Stimulated activated CD4-positive, alpha-beta T cell treated with anti-CD3 and anti-CD28 coated beads, Interleukin-1b, Interleukin-23, amount 100 ng/mL, for 4 hours (primary cell): ENCODE measurements at regions not wholly inside any gene's neighbourhood (a gene's known extent, or its start where the extent isn't known, plus 50 kb on each side); places are given as distances from the start of the nearest gene placed in this dataset.
"Not testable (repeated sequence)": the region's sequence is repeated elsewhere in the genome, so short reads cannot be mapped to it uniquely, and the experiment has no call there.

Source experiments
- DNase-seq, 2 donors: peaks; one replicate each; pipeline ENCODE4 v3.0.0-alpha.2; 2020; ENCODE audit warnings: low read depth in 2 of 2

GRCh38 chr2:35347561-35347960 is 1008.0 kb upstream of the CRIM1 start:
- no peak for DNase-seq

GRCh38 chr2:35343135-35343534 is 1012.4 kb upstream of the CRIM1 start:
- no peak for DNase-seq

GRCh38 chr2:35339211-35339610 is 1016.4 kb upstream of the CRIM1 start:
- DNase-seq, result no peak

- no peak for DNase-seq
Observed at GRCh38 chr2:35337922-35338321, 1017.7 kb upstream of the CRIM1 start.

GRCh38 chr2:35314049-35314448 is 1041.5 kb upstream of the CRIM1 start:
- DNase-seq, result no peak

- DNase-seq, result no peak
Observed at GRCh38 chr2:35301369-35301768, 1054.2 kb upstream of the CRIM1 start.

- DNase-seq, result no peak
Observed at GRCh38 chr2:35298493-35298892, 1057.1 kb upstream of the CRIM1 start.

GRCh38 chr2:35297403-35297802 is 1058.2 kb upstream of the CRIM1 start:
- no peak for DNase-seq

GRCh38 chr2:35294636-35295263 is 1060.8 kb upstream of the CRIM1 start:
- DNase-seq, result no peak

GRCh38 chr2:35293261-35293660 is 1062.3 kb upstream of the CRIM1 start:
- DNase-seq, result no peak

GRCh38 chr2:35292199-35292598 is 1063.4 kb upstream of the CRIM1 start:
- no peak for DNase-seq

GRCh38 chr2:35281702-35282101 is 1073.9 kb upstream of the CRIM1 start:
- no peak for DNase-seq

GRCh38 chr2:35255826-35256225 is 1099.8 kb upstream of the CRIM1 start:
- DNase-seq, result no peak

- no peak for DNase-seq
Observed at GRCh38 chr2:35251156-35251555, 1104.4 kb upstream of the CRIM1 start.

GRCh38 chr2:35246702-35247101 is 1108.9 kb upstream of the CRIM1 start:
- no peak for DNase-seq

- no peak for DNase-seq
Observed at GRCh38 chr2:35228584-35228983, 1127.0 kb upstream of the CRIM1 start.

GRCh38 chr2:35220461-35220860 is 1135.1 kb upstream of the CRIM1 start:
- no peak for DNase-seq

- DNase-seq, result no peak
Observed at GRCh38 chr2:35204881-35205280, 1150.7 kb upstream of the CRIM1 start.

GRCh38 chr2:35204323-35204722 is 1151.3 kb upstream of the CRIM1 start:
- no peak for DNase-seq

GRCh38 chr2:35199298-35199697 is 1156.3 kb upstream of the CRIM1 start:
- DNase-seq, result no peak

- no peak for DNase-seq
Observed at GRCh38 chr2:35185861-35186412, 1169.6 kb upstream of the CRIM1 start.

- DNase-seq, result no peak
Observed at GRCh38 chr2:35184471-35184870, 1171.1 kb upstream of the CRIM1 start.

GRCh38 chr2:35176726-35177125 is 1178.9 kb upstream of the CRIM1 start:
- not testable (repeated sequence) for DNase-seq

- DNase-seq, result no peak
Observed at GRCh38 chr2:35174845-35175244, 1180.7 kb upstream of the CRIM1 start.
